ENCODE measurements at regions not wholly inside any gene's neighbourhood (a gene's known extent, or its start where the extent isn't known, plus 50 kb on each side); places are given as distances from the start of the nearest gene placed in this dataset.

GRCh38 chr14:66254038-66254437 lies 232.1 kb upstream of the CCDC196 start:
- Histone ChIP-seq H3K27ac (no peak overlapping the region), H3K79me2 (no peaks in the 10 kb centered on the region), H2AFZ (no peak overlapping the region), H3K4me3 (no peak overlapping the region), H3K4me2 (no peak overlapping the region), H3K36me3 (replicated peaks; ENCODE audit: insufficient read depth, low read depth) (no peaks in the 10 kb centered on the region), H3K9me2 (replicated peaks; ENCODE audit: insufficient read depth) (no peaks in the 10 kb centered on the region), H4K20me1 (ENCODE audit: insufficient read depth, poor library complexity, severe bottlenecking) (no peaks in the 10 kb centered on the region), H3K27me3 (no peaks in the 10 kb centered on the region), H3K9me3 (ENCODE audit: low read depth) (no peaks in the 10 kb centered on the region), H3K4me1 (ENCODE audit: insufficient read depth) (no peaks in the 10 kb centered on the region)
- DNase-seq (ENCODE audit: low spot score): no peak
- TF ChIP-seq EZH2phosphoT487 (IDR thresholded peaks at IDR 0.05; ENCODE audit: low read depth, severe bottlenecking, unreplicated experiment): no peak
- TF ChIP-seq CTCF (IDR thresholded peaks at IDR 0.05; ENCODE audit: poor library complexity): no peak
- TF ChIP-seq EZH2 (IDR thresholded peaks at IDR 0.05; ENCODE audit: borderline replicate concordance): no peak
- 75% methylated on average over 3 of the region's 3 CpGs for WGBS (ENCODE audit: low lambda C conversion rate, missing lambda C conversion rate)

GRCh38 chr14:66268802-66269334 lies 217.3 kb upstream of the CCDC196 start:
- H3K27me3 ChIP-seq: no peaks in the 10 kb centered on the region
- H3K36me3 ChIP-seq (replicated peaks; ENCODE audit: insufficient read depth, low read depth): no peaks in the 10 kb centered on the region
- 76% methylated on average over 1 of the region's 1 CpG for WGBS (ENCODE audit: low lambda C conversion rate, missing lambda C conversion rate)
- no peak overlapping the region for H3K27ac ChIP-seq
- no peak overlapping the region for H2AFZ ChIP-seq
- no peak overlapping the region for H3K4me2 ChIP-seq
- H3K9me3 ChIP-seq (ENCODE audit: low read depth): no peaks in the 10 kb centered on the region
- DNase-seq (ENCODE audit: low spot score): no peak
- TF ChIP-seq CTCF (IDR thresholded peaks at IDR 0.05; ENCODE audit: poor library complexity) (no peak), EZH2 (IDR thresholded peaks at IDR 0.05; ENCODE audit: borderline replicate concordance) (no peak), EZH2phosphoT487 (IDR thresholded peaks at IDR 0.05; ENCODE audit: low read depth, severe bottlenecking, unreplicated experiment) (no peak)
- H3K4me1 ChIP-seq (ENCODE audit: insufficient read depth): no peaks in the 10 kb centered on the region
- no peaks in the 10 kb centered on the region for H3K79me2 ChIP-seq
- H3K9me2 ChIP-seq (replicated peaks; ENCODE audit: insufficient read depth): no peaks in the 10 kb centered on the region
- no peak overlapping the region for H3K4me3 ChIP-seq
- H4K20me1 ChIP-seq (ENCODE audit: insufficient read depth, poor library complexity, severe bottlenecking): no peaks in the 10 kb centered on the region

- 89% methylated on average over 1 of the region's 1 CpG for WGBS (ENCODE audit: low lambda C conversion rate, missing lambda C conversion rate)
- Histone ChIP-seq H3K36me3 (replicated peaks; ENCODE audit: insufficient read depth, low read depth) (no peaks in the 10 kb centered on the region), H3K27ac (no peak overlapping the region), H3K4me3 (no peak overlapping the region), H4K20me1 (ENCODE audit: insufficient read depth, poor library complexity, severe bottlenecking) (no peaks in the 10 kb centered on the region), H3K4me1 (ENCODE audit: insufficient read depth) (no peaks in the 10 kb centered on the region), H3K27me3 (no peaks in the 10 kb centered on the region), H3K9me3 (ENCODE audit: low read depth) (no peaks in the 10 kb centered on the region), H3K79me2 (no peaks in the 10 kb centered on the region), H3K4me2 (no peak overlapping the region), H3K9me2 (replicated peaks; ENCODE audit: insufficient read depth) (no peaks in the 10 kb centered on the region), H2AFZ (no peak overlapping the region)
- TF ChIP-seq CTCF (IDR thresholded peaks at IDR 0.05; ENCODE audit: poor library complexity) (no peak), EZH2phosphoT487 (IDR thresholded peaks at IDR 0.05; ENCODE audit: low read depth, severe bottlenecking, unreplicated experiment) (no peak), EZH2 (IDR thresholded peaks at IDR 0.05; ENCODE audit: borderline replicate concordance) (no peak)
- no peak for DNase-seq (ENCODE audit: low spot score)
Measured at GRCh38 chr14:66272221-66272620, 213.9 kb upstream of the CCDC196 start.

Measured in hepatocyte (in vitro differentiated cells).